ENCODE measurements at regions not wholly inside any gene's neighbourhood (a gene's known extent, or its start where the extent isn't known, plus 50 kb on each side); places are given as distances from the start of the nearest gene placed in this dataset.
"Not testable (repeated sequence)": the region's sequence is repeated elsewhere in the genome, so short reads cannot be mapped to it uniquely, and the experiment has no call there.

DNA sequence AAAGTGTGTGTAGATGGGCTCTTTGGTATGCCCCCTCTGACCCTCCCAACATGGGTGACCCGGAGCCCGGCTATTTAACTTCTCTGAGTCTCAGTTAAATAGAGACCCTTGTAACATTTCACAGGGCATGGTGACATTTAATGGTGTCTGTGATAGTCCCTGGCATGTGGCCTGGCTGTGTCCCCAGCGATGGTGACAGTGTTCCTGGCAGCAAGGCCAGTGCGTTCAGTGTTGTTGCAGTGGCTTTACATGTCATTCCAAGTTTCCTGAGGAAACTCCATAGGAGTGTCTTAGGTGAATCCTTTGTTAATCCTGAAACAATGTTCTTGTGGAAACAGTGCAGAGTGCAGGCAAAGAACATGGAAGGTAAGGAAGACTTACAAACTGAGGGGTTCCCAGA lies 137.0 kb downstream of the RAMP3 start:
- no peak overlapping the region for H3K27ac Mint-ChIP-seq
- H3K36me3 Mint-ChIP-seq (ENCODE audit: low read depth), result no peaks in the 10 kb centered on the region
- peaks cover 6% of the 10 kb centered on the region for H3K9me3 Mint-ChIP-seq
- no peaks in the 10 kb centered on the region for H3K4me1 Mint-ChIP-seq (ENCODE audit: low read depth)
- H3K4me3 Mint-ChIP-seq, result no peak overlapping the region
- peaks cover 10% of the 10 kb centered on the region for H3K27me3 Mint-ChIP-seq (ENCODE audit: low read depth)

DNA sequence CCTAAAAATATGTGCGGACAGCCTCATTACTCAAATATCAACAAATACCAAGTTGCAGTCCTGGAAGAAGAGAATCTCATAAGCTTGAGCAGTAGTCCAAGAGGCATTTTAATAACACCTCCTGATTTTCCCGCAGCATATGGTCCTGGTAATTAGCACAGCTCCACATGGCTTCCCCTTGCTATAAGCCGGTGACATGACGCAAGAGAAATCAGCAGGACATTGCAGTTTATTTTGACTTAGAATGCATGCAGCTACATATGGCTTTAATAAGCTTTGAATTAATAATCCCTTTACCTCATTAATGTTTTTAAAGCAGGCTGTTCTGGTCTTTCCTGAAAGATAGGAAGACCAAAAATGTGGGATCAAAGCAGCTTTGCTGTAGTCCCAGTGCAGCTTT lies 137.6 kb downstream of the RAMP3 start:
- no peaks in the 10 kb centered on the region for H3K36me3 Mint-ChIP-seq (ENCODE audit: low read depth)
- peaks cover 17% of the 10 kb centered on the region for H3K27me3 Mint-ChIP-seq (ENCODE audit: low read depth)
- H3K4me3 Mint-ChIP-seq, result no peak overlapping the region
- no peaks in the 10 kb centered on the region for H3K4me1 Mint-ChIP-seq (ENCODE audit: low read depth)
- no peak overlapping the region for H3K27ac Mint-ChIP-seq
- H3K9me3 Mint-ChIP-seq, result peaks cover 3% of the 10 kb centered on the region

DNA sequence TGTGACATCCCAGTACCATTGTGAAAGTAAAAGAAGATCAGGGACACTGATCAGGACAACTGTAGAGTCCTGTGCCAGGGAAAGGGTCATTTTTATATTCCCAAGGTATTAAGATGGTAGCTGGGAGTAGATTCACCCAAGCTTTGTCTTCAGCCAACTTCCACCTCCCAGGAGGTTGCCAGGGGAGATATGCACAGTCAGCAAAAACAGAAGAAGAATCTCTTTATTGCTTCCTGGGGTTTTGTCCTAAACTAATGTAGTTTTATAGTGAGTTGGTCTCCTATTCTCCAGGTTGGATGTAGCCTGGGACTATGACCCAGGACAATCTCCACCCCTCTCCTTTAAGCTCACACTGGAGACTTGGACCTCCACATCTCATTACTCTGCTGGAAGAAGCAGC lies 139.2 kb downstream of the RAMP3 start:
- Mint-ChIP-seq H3K4me1 (ENCODE audit: low read depth) (no peaks in the 10 kb centered on the region), H3K9me3 (no peaks in the 10 kb centered on the region), H3K4me3 (no peak overlapping the region), H3K27ac (no peak overlapping the region), H3K36me3 (ENCODE audit: low read depth) (no peaks in the 10 kb centered on the region), H3K27me3 (ENCODE audit: low read depth) (peaks cover 27% of the 10 kb centered on the region)

DNA sequence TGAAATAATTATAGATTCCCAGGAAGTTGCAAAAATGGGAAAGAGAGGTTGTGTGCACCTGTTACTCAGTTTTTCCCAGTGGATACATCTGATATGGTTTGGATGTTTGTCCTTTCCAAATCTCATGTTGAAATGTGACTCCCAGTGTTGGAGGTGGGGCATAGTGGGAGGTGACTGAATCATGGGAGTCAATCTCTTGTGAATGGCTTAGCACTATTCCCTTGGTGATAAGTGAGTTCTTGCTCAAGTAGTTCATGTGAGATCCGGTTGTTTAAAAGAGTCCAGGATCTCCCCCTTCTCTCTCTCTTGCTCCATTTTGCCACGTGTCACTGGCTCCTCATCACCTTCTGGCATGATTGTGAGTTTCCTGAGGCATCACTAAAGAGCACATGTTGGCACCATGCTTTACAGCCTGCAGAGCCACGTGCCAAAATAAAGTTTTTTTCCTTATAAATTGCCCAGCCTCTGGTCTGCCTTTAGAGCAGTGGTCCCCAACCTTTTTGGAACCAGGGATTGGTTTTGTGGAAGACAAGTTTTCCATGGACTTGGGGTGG lies 149.2 kb downstream of the RAMP3 start:
- H3K9me3 Mint-ChIP-seq, result peaks cover 19% of the 10 kb centered on the region
- H3K27me3 Mint-ChIP-seq (ENCODE audit: low read depth), result peaks cover 11% of the 10 kb centered on the region
- H3K36me3 Mint-ChIP-seq (ENCODE audit: low read depth), result no peaks in the 10 kb centered on the region
- H3K27ac Mint-ChIP-seq, result no peak overlapping the region
- H3K4me1 Mint-ChIP-seq (ENCODE audit: low read depth), result no peaks in the 10 kb centered on the region
- H3K4me3 Mint-ChIP-seq, result no peak overlapping the region

DNA sequence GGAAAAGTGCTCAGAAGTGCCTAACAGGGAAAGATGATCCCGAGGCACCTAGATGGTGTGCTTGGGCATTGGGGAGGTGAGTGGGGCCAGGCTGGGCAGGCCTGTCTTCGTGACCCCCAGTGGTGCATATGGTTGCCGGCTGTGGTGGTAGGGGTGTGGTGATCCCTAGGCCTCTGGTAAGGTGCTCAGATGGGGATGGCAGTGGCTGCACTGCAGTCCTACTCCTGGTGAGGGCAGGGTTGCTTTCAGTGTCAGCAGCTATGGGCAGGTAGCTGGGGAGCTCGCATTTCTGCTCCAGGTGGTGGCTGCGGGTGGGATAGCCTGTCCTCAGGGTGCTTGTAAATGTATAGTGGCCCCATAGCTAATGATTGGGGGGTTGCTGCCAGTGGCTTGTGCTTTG lies 154.0 kb downstream of the RAMP3 start:
- H3K27me3 Mint-ChIP-seq (ENCODE audit: low read depth), result no peaks in the 10 kb centered on the region
- H3K4me1 Mint-ChIP-seq (ENCODE audit: low read depth), result no peaks in the 10 kb centered on the region
- no peak overlapping the region for H3K4me3 Mint-ChIP-seq
- H3K27ac Mint-ChIP-seq, result no peak overlapping the region
- no peaks in the 10 kb centered on the region for H3K36me3 Mint-ChIP-seq (ENCODE audit: low read depth)
- H3K9me3 Mint-ChIP-seq, result peaks cover 23% of the 10 kb centered on the region

DNA sequence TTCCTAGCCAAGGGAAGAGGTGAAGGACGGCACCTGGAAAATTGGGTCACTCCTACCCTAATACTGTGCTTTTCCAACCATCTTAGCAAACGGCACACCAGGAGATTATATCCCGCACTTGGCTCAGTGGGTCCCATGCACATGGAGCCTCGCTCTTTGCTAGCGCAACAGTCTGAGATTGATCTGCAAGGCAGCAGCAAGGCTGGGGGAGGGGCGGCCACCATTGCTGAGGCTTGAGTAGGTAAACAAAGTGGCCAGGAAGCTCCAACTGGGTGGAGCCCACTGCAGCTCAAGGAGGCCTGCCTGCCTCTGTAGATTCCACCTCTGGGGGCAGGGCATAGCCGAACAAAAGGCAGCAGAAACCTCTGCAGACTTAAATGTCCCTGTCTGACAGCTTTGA lies 157.9 kb downstream of the RAMP3 start:
- H3K4me3 Mint-ChIP-seq; H3K27ac Mint-ChIP-seq; H3K27me3 Mint-ChIP-seq (ENCODE audit: low read depth); H3K36me3 Mint-ChIP-seq (ENCODE audit: low read depth); H3K4me1 Mint-ChIP-seq (ENCODE audit: low read depth): not testable (repeated sequence)
- H3K9me3 Mint-ChIP-seq, result peaks cover 20% of the 10 kb centered on the region

DNA sequence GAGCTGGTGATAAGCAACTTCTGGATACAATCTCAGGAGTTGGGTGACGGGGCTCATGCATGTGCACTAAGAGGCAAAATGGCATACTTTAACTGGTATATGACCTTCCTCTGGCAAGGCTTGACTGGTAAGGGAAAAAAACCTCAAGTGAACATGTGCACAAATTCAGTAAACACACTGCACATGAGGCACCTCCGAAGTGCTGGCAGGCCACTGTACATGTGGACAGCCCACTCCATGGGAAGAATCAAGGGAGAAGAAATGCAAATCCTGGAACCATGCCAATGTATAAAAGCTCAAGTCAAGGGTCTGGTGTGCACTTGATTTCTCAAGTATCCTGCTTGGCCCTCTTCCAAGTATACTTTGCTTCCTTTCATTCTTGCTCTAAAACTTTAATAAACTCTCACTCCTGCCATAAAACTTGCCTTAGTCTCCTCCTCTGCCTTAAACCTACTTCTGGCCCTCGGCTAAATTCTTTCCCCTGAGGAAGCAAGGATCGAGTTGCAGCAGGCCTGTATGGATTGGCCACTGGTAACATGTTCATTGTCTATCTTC lies 167.2 kb downstream of the RAMP3 start:
- no peaks in the 10 kb centered on the region for H3K27me3 Mint-ChIP-seq (ENCODE audit: low read depth)
- no peak overlapping the region for H3K4me3 Mint-ChIP-seq

DNA sequence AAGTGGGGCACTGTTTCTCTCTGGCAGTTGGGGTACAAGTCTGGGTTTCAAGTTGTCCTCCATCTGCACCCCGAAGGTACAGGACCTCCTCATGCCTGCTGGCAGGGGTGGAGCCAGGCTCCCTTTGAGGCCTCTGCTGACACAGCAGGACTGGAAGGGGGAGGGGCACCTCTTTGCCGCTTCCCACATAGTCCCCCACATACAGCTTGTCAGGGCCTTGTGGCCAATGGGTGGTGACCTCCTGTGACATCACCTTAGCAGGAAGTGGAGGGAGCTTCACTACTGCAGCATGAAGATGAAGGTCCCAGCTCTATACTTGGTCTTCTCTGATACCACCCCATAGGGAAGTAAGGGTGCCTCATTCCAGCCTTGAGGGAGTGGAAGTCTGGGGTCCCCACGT lies 167.8 kb downstream of the RAMP3 start:
- no peaks in the 10 kb centered on the region for H3K27me3 Mint-ChIP-seq (ENCODE audit: low read depth)
- no peak overlapping the region for H3K27ac Mint-ChIP-seq
- no peaks in the 10 kb centered on the region for H3K36me3 Mint-ChIP-seq (ENCODE audit: low read depth)
- no peaks in the 10 kb centered on the region for H3K9me3 Mint-ChIP-seq
- H3K4me3 Mint-ChIP-seq, result no peak overlapping the region
- no peaks in the 10 kb centered on the region for H3K4me1 Mint-ChIP-seq (ENCODE audit: low read depth)

More for the DNA sequence above, 167.2 kb downstream of the RAMP3 start:
- Mint-ChIP-seq H3K4me1 (ENCODE audit: low read depth) (no peaks in the 10 kb centered on the region), H3K36me3 (ENCODE audit: low read depth) (no peaks in the 10 kb centered on the region), H3K27ac (no peak overlapping the region), H3K9me3 (no peaks in the 10 kb centered on the region)

DNA sequence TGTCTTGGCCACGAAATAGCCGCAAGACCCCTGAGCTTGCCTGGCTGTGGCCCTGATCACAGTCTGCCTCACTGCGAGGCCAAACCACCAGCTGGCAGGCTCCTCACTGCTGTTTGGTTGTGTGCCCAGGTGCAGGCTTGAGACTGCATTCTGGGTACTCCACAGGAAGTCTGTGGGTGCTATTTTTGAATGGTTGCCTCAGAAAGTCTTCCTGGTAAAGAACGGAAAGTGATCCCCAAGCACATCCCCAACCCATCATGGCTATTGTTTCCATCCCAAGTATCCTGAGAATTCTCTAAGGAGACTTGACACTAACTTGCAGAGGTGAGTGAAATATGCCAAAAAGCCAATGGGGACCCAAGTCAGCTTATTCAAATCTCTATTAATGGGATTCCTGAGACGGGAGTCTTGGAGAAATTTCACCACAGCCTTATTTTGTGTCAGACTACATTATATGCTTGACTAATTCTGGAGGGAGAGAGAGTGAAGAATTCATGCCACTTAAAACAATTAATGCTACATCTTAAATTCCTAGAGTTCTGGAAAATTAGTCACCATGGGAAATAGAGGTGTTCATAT lies 170.9 kb downstream of the RAMP3 start:
- Mint-ChIP-seq H3K27ac (no peak overlapping the region), H3K9me3 (no peaks in the 10 kb centered on the region), H3K4me3 (no peak overlapping the region), H3K4me1 (ENCODE audit: low read depth) (no peaks in the 10 kb centered on the region), H3K27me3 (ENCODE audit: low read depth) (no peaks in the 10 kb centered on the region), H3K36me3 (ENCODE audit: low read depth) (no peaks in the 10 kb centered on the region)

DNA sequence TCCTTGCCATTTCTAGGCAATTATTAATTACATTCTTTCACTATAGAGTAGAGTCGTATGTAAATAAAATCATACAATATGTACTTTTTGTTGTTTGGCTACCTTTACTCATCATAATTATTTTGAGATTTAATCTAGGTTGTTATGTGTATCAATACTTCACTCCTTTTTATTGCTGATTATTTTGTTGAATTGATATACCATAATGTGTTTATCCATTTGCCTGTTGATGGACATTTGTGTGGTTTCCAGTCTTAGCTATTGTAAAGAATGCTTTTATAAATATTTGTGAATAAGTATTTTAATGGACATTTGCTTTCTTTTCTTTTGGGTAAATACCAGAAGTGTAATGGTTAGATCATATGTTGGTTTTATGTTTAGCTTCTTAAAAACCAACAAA lies 174.0 kb downstream of the RAMP3 start:
- no peak overlapping the region for H3K27ac Mint-ChIP-seq
- no peaks in the 10 kb centered on the region for H3K4me1 Mint-ChIP-seq (ENCODE audit: low read depth)
- H3K27me3 Mint-ChIP-seq (ENCODE audit: low read depth), result peaks cover 9% of the 10 kb centered on the region
- H3K9me3 Mint-ChIP-seq, result no peaks in the 10 kb centered on the region
- no peaks in the 10 kb centered on the region for H3K36me3 Mint-ChIP-seq (ENCODE audit: low read depth)
- no peak overlapping the region for H3K4me3 Mint-ChIP-seq

DNA sequence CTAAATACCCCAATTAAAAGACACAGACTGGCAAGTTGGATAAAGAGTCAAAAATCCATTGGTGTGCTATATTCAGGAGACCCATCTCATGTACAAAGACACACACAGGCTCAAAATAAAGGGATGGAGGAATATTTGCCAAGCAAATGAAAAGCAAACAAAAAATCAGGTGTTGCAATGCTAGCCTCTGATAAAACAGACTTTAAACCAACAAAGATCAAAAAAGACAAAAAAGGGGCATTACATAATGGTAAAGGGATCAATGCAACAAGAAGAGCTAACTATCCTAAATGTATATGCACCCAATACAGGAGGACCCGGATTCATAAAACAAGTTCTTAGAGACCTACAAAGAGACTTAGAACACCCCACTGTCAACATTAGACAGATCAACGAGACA lies 177.4 kb downstream of the RAMP3 start:
- not testable (repeated sequence) for H3K36me3 Mint-ChIP-seq (ENCODE audit: low read depth); H3K4me1 Mint-ChIP-seq (ENCODE audit: low read depth); H3K4me3 Mint-ChIP-seq; H3K27ac Mint-ChIP-seq; H3K9me3 Mint-ChIP-seq
- peaks cover 14% of the 10 kb centered on the region for H3K27me3 Mint-ChIP-seq (ENCODE audit: low read depth)

DNA sequence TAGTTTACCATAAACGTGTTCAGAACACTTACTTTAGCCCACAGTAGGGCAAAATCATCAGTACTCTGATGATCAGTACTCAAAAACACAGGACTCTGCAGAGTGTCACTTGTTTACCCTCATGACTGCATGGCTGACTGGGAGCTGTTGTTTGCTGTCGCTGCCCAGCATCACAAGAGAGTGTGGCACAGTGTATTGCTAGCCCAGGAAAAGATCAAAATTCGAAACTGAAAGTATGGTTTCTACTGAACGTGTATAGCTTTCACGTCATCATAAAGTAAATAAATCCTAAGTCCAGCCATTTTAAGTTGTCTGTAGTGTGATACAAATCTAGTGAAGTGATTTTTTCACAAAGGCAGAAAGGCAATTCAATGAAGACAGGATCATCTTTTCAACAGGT lies 184.6 kb downstream of the RAMP3 start:
- no peak overlapping the region for H3K4me3 Mint-ChIP-seq
- no peaks in the 10 kb centered on the region for H3K4me1 Mint-ChIP-seq (ENCODE audit: low read depth)
- H3K36me3 Mint-ChIP-seq (ENCODE audit: low read depth), result no peaks in the 10 kb centered on the region
- H3K27me3 Mint-ChIP-seq (ENCODE audit: low read depth), result peaks cover 9% of the 10 kb centered on the region
- no peaks in the 10 kb centered on the region for H3K9me3 Mint-ChIP-seq
- H3K27ac Mint-ChIP-seq, result no peak overlapping the region

DNA sequence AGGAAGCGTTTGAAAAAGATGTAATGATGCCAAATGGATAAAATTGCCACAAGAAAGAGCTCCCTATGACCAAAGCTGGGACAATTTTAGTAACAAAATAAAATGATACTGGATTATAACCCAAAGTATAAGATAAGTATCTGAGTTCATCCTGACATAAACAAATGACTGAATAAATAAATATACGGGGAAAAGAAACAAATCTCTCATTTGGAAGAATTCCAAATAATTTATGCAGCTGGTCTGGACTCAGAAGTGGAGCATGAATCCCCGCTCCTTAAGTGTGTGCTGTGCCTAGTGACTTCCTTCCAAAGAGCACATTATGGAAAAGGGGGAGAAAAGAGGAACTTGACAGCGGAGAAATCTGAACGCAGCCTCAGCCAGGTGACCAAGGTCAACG lies 186.2 kb downstream of the RAMP3 start:
- Mint-ChIP-seq H3K4me1 (ENCODE audit: low read depth) (no peaks in the 10 kb centered on the region), H3K4me3 (no peak overlapping the region), H3K9me3 (no peaks in the 10 kb centered on the region), H3K27ac (no peak overlapping the region), H3K36me3 (ENCODE audit: low read depth) (no peaks in the 10 kb centered on the region), H3K27me3 (ENCODE audit: low read depth) (peaks cover 9% of the 10 kb centered on the region)

DNA sequence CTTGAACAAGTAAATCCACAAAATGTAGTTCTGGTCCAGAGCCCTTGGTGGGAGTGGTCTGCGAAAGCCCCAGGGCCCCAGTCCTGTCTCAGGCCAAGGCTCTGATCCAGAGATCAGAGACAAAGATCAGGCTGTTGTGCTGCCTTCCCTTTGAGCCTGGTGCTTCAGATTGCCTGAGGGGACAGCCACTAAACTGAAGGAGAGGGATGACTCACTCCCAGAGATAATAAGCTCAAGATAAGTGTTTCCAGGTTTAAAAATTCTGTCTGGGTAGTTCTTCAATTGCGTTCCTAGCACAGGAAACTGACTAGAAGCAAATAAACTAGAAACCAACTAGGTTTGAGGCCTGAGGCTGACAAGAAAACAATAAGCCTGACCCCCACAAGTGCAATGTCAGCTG lies 190.2 kb downstream of the RAMP3 start:
- Mint-ChIP-seq H3K4me1 (ENCODE audit: low read depth) (no peaks in the 10 kb centered on the region), H3K4me3 (no peak overlapping the region), H3K9me3 (no peaks in the 10 kb centered on the region), H3K27ac (no peak overlapping the region), H3K36me3 (ENCODE audit: low read depth) (no peaks in the 10 kb centered on the region), H3K27me3 (ENCODE audit: low read depth) (peaks cover 9% of the 10 kb centered on the region)

DNA sequence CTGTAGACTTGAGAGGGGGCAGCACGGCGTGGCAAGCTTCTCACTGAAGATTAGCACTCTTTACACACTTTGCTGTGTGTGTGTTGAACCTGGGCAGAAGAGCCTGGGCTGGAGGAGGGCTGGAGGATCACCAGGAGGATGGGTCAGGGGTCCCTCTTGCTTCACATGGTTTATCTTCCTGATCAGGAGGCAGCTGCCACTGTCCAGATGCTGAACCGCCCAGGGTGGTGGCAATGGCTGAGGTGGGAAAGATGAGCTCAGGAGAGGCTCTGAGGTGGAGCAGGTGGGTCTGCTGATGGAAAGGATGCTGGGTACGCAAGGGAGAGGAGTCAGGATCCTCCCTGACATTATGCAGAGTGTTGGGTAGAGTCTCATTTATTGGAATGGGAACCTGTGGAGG lies 191.5 kb downstream of the RAMP3 start:
- Mint-ChIP-seq H3K9me3 (no peaks in the 10 kb centered on the region), H3K4me3 (no peak overlapping the region), H3K36me3 (ENCODE audit: low read depth) (no peaks in the 10 kb centered on the region), H3K4me1 (ENCODE audit: low read depth) (no peaks in the 10 kb centered on the region), H3K27ac (no peak overlapping the region), H3K27me3 (ENCODE audit: low read depth) (peaks cover 4% of the 10 kb centered on the region)

DNA sequence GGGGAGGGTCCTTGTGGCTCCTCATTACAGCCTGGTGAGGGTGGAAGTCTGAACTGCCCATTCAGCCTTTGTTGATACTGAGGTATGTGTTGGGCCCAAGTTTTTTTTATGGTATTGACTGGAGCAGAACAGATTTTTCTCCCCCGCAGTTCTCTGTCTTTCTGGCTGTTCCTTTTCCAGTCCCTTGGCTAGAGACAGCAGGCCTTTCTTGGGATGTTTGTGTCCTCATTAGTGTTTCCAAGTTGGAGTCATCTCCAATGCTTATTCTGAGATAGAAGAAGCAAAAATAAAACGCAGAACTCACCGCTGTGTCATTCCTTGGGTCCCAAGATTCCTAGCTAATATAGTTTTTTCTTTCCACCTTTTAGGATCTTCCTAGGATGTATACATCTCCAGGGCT lies 193.3 kb downstream of the RAMP3 start:
- no peak overlapping the region for H3K27ac Mint-ChIP-seq
- no peaks in the 10 kb centered on the region for H3K9me3 Mint-ChIP-seq
- no peak overlapping the region for H3K4me3 Mint-ChIP-seq
- no peaks in the 10 kb centered on the region for H3K4me1 Mint-ChIP-seq (ENCODE audit: low read depth)
- H3K36me3 Mint-ChIP-seq (ENCODE audit: low read depth), result no peaks in the 10 kb centered on the region
- peaks cover 12% of the 10 kb centered on the region for H3K27me3 Mint-ChIP-seq (ENCODE audit: low read depth)

All from T-helper 1 cell treated with Interleukin-12 subunit alpha and Interleukin-12 subunit beta and Interleukin-4 antibody, amounts not matched to agents 30 μg/mL and 1 μg/mL, for 36 hours (primary cell).